Astrocyte (in vitro differentiated cells and primary cell): ENCODE measurements at regions not wholly inside any gene's neighbourhood (a gene's known extent, or its start where the extent isn't known, plus 50 kb on each side); places are given as distances from the start of the nearest gene placed in this dataset.
A peak's percentile ranks its signal among the peaks of the same experiment; 100 is the strongest.

Source experiments
- DNase-seq: peaks from one replicate; pipeline ENCODE4 v3.0.0-alpha.2; 2010; ENCODE audit warnings: low read depth
- FAIRE-seq: peaks from 2 replicates; lab custom pipeline; 2011; peaks lifted over from hg19 to GRCh38; lab: Jason Lieb, UNC
- H2AFZ ChIP-seq: 2 replicates; pipeline ENCODE4 v1.6.0; 2012; ENCODE audit warnings: low read depth, low read length, inconsistent platforms
- H3K27ac ChIP-seq: 2 replicates; pipeline ENCODE4 v1.5.1; 2011; ENCODE audit warnings: low read depth, low read length, inconsistent platforms
- H3K27me3 ChIP-seq: 2 replicates; pipeline ENCODE4 v1.6.0; 2011; ENCODE audit warnings: low read length, inconsistent platforms; ENCODE audit not compliant: insufficient read depth
- H3K36me3 ChIP-seq: 2 replicates; pipeline ENCODE4 v1.5.1; 2011; ENCODE audit warnings: low read length, inconsistent platforms; ENCODE audit not compliant: insufficient read depth
- H3K4me1 ChIP-seq: 2 replicates; pipeline ENCODE4 v1.5.1; 2011; ENCODE audit warnings: low read length, inconsistent platforms; ENCODE audit not compliant: insufficient read depth
- H3K4me2 ChIP-seq: 2 replicates; pipeline ENCODE4 v1.6.0; 2012; ENCODE audit warnings: low read length, inconsistent platforms
- H3K4me3 ChIP-seq: 2 replicates; pipeline ENCODE4 v1.5.1; 2011; ENCODE audit warnings: low read depth, mild to moderate bottlenecking, low read length, inconsistent platforms; ENCODE audit not compliant: insufficient read depth
- H3K79me2 ChIP-seq: 2 replicates; pipeline ENCODE4 v1.6.0; 2012; ENCODE audit warnings: mild to moderate bottlenecking, low read length, inconsistent platforms; ENCODE audit not compliant: insufficient read depth
- H3K9ac ChIP-seq: 2 replicates; pipeline ENCODE4 v1.6.0; 2012; ENCODE audit warnings: mild to moderate bottlenecking, low read length, inconsistent platforms
- H3K9me3 ChIP-seq: 2 replicates; pipeline ENCODE4 v1.5.1; 2012; ENCODE audit warnings: low read depth, mild to moderate bottlenecking, low read length, inconsistent platforms; ENCODE audit not compliant: insufficient read depth
- H4K20me1 ChIP-seq: 2 replicates; pipeline ENCODE4 v1.6.0; 2012; ENCODE audit warnings: low read length, inconsistent platforms; ENCODE audit not compliant: insufficient read depth
- H3K27ac Mint-ChIP-seq: one replicate; pipeline ENCODE4 v1.8.0; 2021; ENCODE audit warnings: mild to moderate bottlenecking, mixed read lengths; ENCODE audit not compliant: unreplicated experiment
- H3K27me3 Mint-ChIP-seq: one replicate; pipeline ENCODE4 v1.8.0; 2021; ENCODE audit warnings: low read depth, mixed read lengths; ENCODE audit not compliant: unreplicated experiment
- H3K36me3 Mint-ChIP-seq: one replicate; pipeline ENCODE4 v1.8.0; 2021; ENCODE audit warnings: low read depth, mixed read lengths; ENCODE audit not compliant: unreplicated experiment
- H3K4me1 Mint-ChIP-seq: one replicate; pipeline ENCODE4 v1.8.0; 2021; ENCODE audit warnings: low read depth, mixed read lengths; ENCODE audit not compliant: unreplicated experiment
- H3K4me3 Mint-ChIP-seq: one replicate; pipeline ENCODE4 v1.8.0; 2021; ENCODE audit warnings: mild to moderate bottlenecking, moderate library complexity, mixed read lengths; ENCODE audit not compliant: unreplicated experiment
- H3K9me3 Mint-ChIP-seq: one replicate; pipeline ENCODE4 v1.8.0; 2021; ENCODE audit warnings: mild to moderate bottlenecking, mixed read lengths; ENCODE audit not compliant: unreplicated experiment
- CTCF ChIP-seq: IDR thresholded peaks from 2 replicates; pipeline ENCODE4 v1.5.1; 2011; ENCODE audit warnings: low read depth, mild to moderate bottlenecking, inconsistent platforms, low read length, moderate library complexity; ENCODE audit not compliant: insufficient read depth
- EZH2 ChIP-seq: IDR thresholded peaks from 2 replicates; pipeline ENCODE4 v1.6.1; 2012; ENCODE audit warnings: mild to moderate bottlenecking, low read length, inconsistent platforms; ENCODE audit not compliant: insufficient read depth

- Mint-ChIP-seq H3K27me3 (peaks cover 41% of the 10 kb centered on the region), H3K4me3 (no peak overlapping the region), H3K36me3 (peaks cover 4% of the 10 kb centered on the region), H3K4me1 (peaks cover 22% of the 10 kb centered on the region), H3K27ac (no peak overlapping the region), H3K9me3 (peaks cover 8% of the 10 kb centered on the region)
- H3K9ac ChIP-seq, result no peak overlapping the region
- H3K36me3 ChIP-seq, result no peaks in the 10 kb centered on the region
- no peaks in the 10 kb centered on the region for H3K27me3 ChIP-seq
- no peak for TF ChIP-seq CTCF
- TF ChIP-seq EZH2, result no peak
- no peak for DNase-seq
- FAIRE-seq, result no peak
- H4K20me1 ChIP-seq, result no peaks in the 10 kb centered on the region
- H3K9me3 ChIP-seq, result no peaks in the 10 kb centered on the region
- no peak overlapping the region for H3K4me3 ChIP-seq
- no peak overlapping the region for H3K27ac ChIP-seq
- peak overlapping the region; percentile 48 for H3K4me2 ChIP-seq
- H2AFZ ChIP-seq, result peak overlapping the region; percentile 5
- peaks cover 18% of the 10 kb centered on the region for H3K4me1 ChIP-seq
- H3K79me2 ChIP-seq, result no peaks in the 10 kb centered on the region
These were observed 221.7 kb upstream of the TLE3 start for GRCh38 chr15:70319466-70319865.

GRCh38 chr15:70318594-70319465, 221.1 kb upstream of the TLE3 start:
- Mint-ChIP-seq H3K27ac (peak overlapping the region; percentile 83), H3K9me3 (peaks cover 8% of the 10 kb centered on the region), H3K4me1 (peaks cover 19% of the 10 kb centered on the region), H3K36me3 (peaks cover 4% of the 10 kb centered on the region), H3K4me3 (no peak overlapping the region), H3K27me3 (peaks cover 41% of the 10 kb centered on the region)
- Histone ChIP-seq H3K9ac (no peak overlapping the region), H3K27ac (peak overlapping the region; percentile 10), H3K36me3 (no peaks in the 10 kb centered on the region), H4K20me1 (no peaks in the 10 kb centered on the region), H3K4me1 (peaks cover 18% of the 10 kb centered on the region), H3K79me2 (no peaks in the 10 kb centered on the region), H3K9me3 (no peaks in the 10 kb centered on the region), H3K27me3 (no peaks in the 10 kb centered on the region), H3K4me2 (peak overlapping the region; percentile 48), H3K4me3 (no peak overlapping the region), H2AFZ (peak overlapping the region; percentile 5)
- DNase-seq (peak; percentile 80), FAIRE-seq (peak; percentile 54)
- TF ChIP-seq CTCF (no peak), EZH2 (no peak)
